Upper lobe of right lung (tissue), 1 donor: ENCODE measurements at regions not wholly inside any gene's neighbourhood (a gene's known extent, or its start where the extent isn't known, plus 50 kb on each side); places are given as distances from the start of the nearest gene placed in this dataset.

Source experiments
- ATAC-seq: fragments of 200-7000 bp; cut with Tn5 transposase; one replicate; pipeline ENCODE4 v1.9.1; 2020; ENCODE audit warnings: mild to moderate bottlenecking, moderate library complexity
- DNase-seq: peaks from one replicate; pipeline ENCODE4 v3.0.0-alpha.2; 2020
- H3K27ac ChIP-seq: fragments of 200-600 bp; one replicate; pipeline ENCODE4 v1.8.0; 2022
- H3K27me3 ChIP-seq: fragments of 200-600 bp; one replicate; pipeline ENCODE4 v1.8.0; 2022; ENCODE audit warnings: mild to moderate bottlenecking
- H3K36me3 ChIP-seq: fragments of 200-600 bp; one replicate; pipeline ENCODE4 v1.8.0; 2022
- H3K4me1 ChIP-seq: fragments of 200-600 bp; one replicate; pipeline ENCODE4 v1.8.0; 2022
- H3K4me3 ChIP-seq: fragments of 200-600 bp; one replicate; pipeline ENCODE4 v1.8.0; 2022; ENCODE audit warnings: mild to moderate bottlenecking
- H3K9me3 ChIP-seq: fragments of 200-600 bp; one replicate; pipeline ENCODE4 v1.8.0; 2022
- CTCF ChIP-seq: fragments of 200-600 bp; IDR thresholded peaks from one replicate; pipeline ENCODE4 v1.8.0; 2022; ENCODE audit warnings: antibody characterized with exemption
- intact Hi-C: fragments of 100-400 bp; cut with DNase I; formaldehyde crosslinking; loops from one replicate; pipeline ENCODE4 v1.11.0; 2022
- donor health status: DM: no; HTN: yes; CAD: no; lungs with severe emphysema.

GRCh38 chr3:71974786-71975185 is 189.8 kb upstream of the PROK2 start:
- no peak overlapping the region for H3K27ac ChIP-seq
- TF ChIP-seq CTCF = no peak
- no peaks in the 10 kb centered on the region for H3K9me3 ChIP-seq
- H3K4me1 ChIP-seq = no peaks in the 10 kb centered on the region
- no peaks in the 10 kb centered on the region for H3K36me3 ChIP-seq
- no peak for ATAC-seq
- peaks cover 7% of the 10 kb centered on the region for H3K27me3 ChIP-seq
- H3K4me3 ChIP-seq = no peak overlapping the region
- DNase-seq = no peak
- intact Hi-C loops = no loop called here

- DNase-seq = no peak
- no peak overlapping the region for H3K27ac ChIP-seq
- H3K36me3 ChIP-seq = no peaks in the 10 kb centered on the region
- peak; percentile 43 for ATAC-seq
- peaks cover 7% of the 10 kb centered on the region for H3K27me3 ChIP-seq
- no peaks in the 10 kb centered on the region for H3K4me1 ChIP-seq
- H3K4me3 ChIP-seq = no peak overlapping the region
- no peaks in the 10 kb centered on the region for H3K9me3 ChIP-seq
- no peak for TF ChIP-seq CTCF
- intact Hi-C loops = no loop called here
Measured at GRCh38 chr3:71973274-71974030, 188.5 kb upstream of the PROK2 start.

- H3K9me3 ChIP-seq = no peaks in the 10 kb centered on the region
- ATAC-seq = no peak
- TF ChIP-seq CTCF = no peak
- no peak for DNase-seq
- peaks cover under 1% of the 10 kb centered on the region for H3K27me3 ChIP-seq
- H3K36me3 ChIP-seq = no peaks in the 10 kb centered on the region
- H3K27ac ChIP-seq = no peak overlapping the region
- no peak overlapping the region for H3K4me3 ChIP-seq
- intact Hi-C loops = no loop called here
- no peaks in the 10 kb centered on the region for H3K4me1 ChIP-seq
Measured at GRCh38 chr3:71972031-71972430, 187.1 kb upstream of the PROK2 start.

- DNase-seq (no peak), ATAC-seq (no peak)
- H3K27ac ChIP-seq = no peak overlapping the region
- H3K4me1 ChIP-seq = no peaks in the 10 kb centered on the region
- TF ChIP-seq CTCF = no peak
- H3K36me3 ChIP-seq = no peaks in the 10 kb centered on the region
- no peaks in the 10 kb centered on the region for H3K27me3 ChIP-seq
- no peak overlapping the region for H3K4me3 ChIP-seq
- intact Hi-C loops = no loop called here
- H3K9me3 ChIP-seq = no peaks in the 10 kb centered on the region
Measured at GRCh38 chr3:71968544-71968943, 183.6 kb upstream of the PROK2 start.

GRCh38 chr3:71966185-71966584 is 181.2 kb upstream of the PROK2 start:
- Histone ChIP-seq H3K27me3 (no peaks in the 10 kb centered on the region), H3K4me3 (no peak overlapping the region), H3K9me3 (no peaks in the 10 kb centered on the region), H3K27ac (no peak overlapping the region), H3K36me3 (no peaks in the 10 kb centered on the region), H3K4me1 (no peaks in the 10 kb centered on the region)
- ATAC-seq = no peak
- no peak for DNase-seq
- intact Hi-C loops = no loop called here
- no peak for TF ChIP-seq CTCF

- no peak for TF ChIP-seq CTCF
- Histone ChIP-seq H3K4me1 (no peaks in the 10 kb centered on the region), H3K27me3 (no peaks in the 10 kb centered on the region), H3K9me3 (no peaks in the 10 kb centered on the region), H3K36me3 (no peaks in the 10 kb centered on the region), H3K27ac (no peak overlapping the region), H3K4me3 (no peak overlapping the region)
- intact Hi-C loops = no loop called here
- ATAC-seq = no peak
- no peak for DNase-seq
Measured at GRCh38 chr3:71964170-71964569, 179.2 kb upstream of the PROK2 start.
